A549 (cell line): ENCODE measurements at regions not wholly inside any gene's neighbourhood (a gene's known extent, or its start where the extent isn't known, plus 50 kb on each side); places are given as distances from the start of the nearest gene placed in this dataset.
"Not testable (repeated sequence)": the region's sequence is repeated elsewhere in the genome, so short reads cannot be mapped to it uniquely, and the experiment has no call there.

Source experiments
- ATAC-seq, 2 experiments: fragments of 200-7000 bp in 1 of 2; fragments of >200 bp in 1 of 2; cut with Nextera tagmentation in 1 of 2; cut with Tn5 transposase in 1 of 2; 3 replicates each; pipeline versions ENCODE4 v1.8.0 to v1.9.1; 2018 to 2020; ENCODE audit warnings: mild to moderate bottlenecking in 1 of 2, moderate library complexity in 1 of 2
- CTCF ChIA-PET: fragments of 300-600 bp; sonication (Branson Sonifier 250); formaldehyde crosslinking; extraction: SDS; loops from one replicate; lab custom pipeline; 2021; ENCODE audit warnings: antibody characterized with exemption, inconsistent platforms; lab: Yijun Ruan, JAX
- POLR2A ChIA-PET: fragments of 350-600 bp; formaldehyde crosslinking; extraction: SDS; loops from one replicate; lab custom pipeline; 2021; ENCODE audit warnings: antibody characterized with exemption, inconsistent platforms; lab: Yijun Ruan, JAX
- DNase-seq, 2 experiments: peaks; one replicate each; pipeline versions ENCODE4 v3.0.0 to v3.0.0-alpha.2; 2011 to 2016; ENCODE audit warnings: low read depth in 1 of 2, low spot score in 1 of 2
- FAIRE-seq: peaks from 2 replicates; lab custom pipeline; 2011; peaks lifted over from hg19 to GRCh38; lab: Jason Lieb, UNC
- H3K27ac ChIP-seq, 2 experiments: fragments of >200 bp; sonication (Bioruptor Twin); formaldehyde crosslinking; 3 replicates each; pipeline ENCODE4 v1.5.1; 2016 to 2017
- H3K4me1 ChIP-seq: fragments of >200 bp; sonication (Bioruptor Twin); formaldehyde crosslinking; 3 replicates; pipeline ENCODE4 v1.6.1; 2016
- H3K4me2 ChIP-seq: fragments of >200 bp; sonication (Bioruptor Twin); formaldehyde crosslinking; 3 replicates; pipeline ENCODE4 v1.6.1; 2016
- H3K4me3 ChIP-seq: fragments of >200 bp; sonication (Bioruptor Twin); formaldehyde crosslinking; 3 replicates; pipeline ENCODE4 v1.5.1; 2016
- H3K9me3 ChIP-seq: fragments of >200 bp; sonication (Bioruptor Twin); formaldehyde crosslinking; 3 replicates; pipeline ENCODE4 v1.6.1; 2016
- CBX2 ChIP-seq: fragments of 200-600 bp; sonication (generic); IDR thresholded peaks from 2 replicates; pipeline ENCODE4 v1.6.1; 2016; ENCODE audit warnings: low read depth, mild to moderate bottlenecking, borderline replicate concordance
- CHD2 ChIP-seq: fragments of 150-350 bp; IDR thresholded peaks from 2 replicates; pipeline ENCODE4 v1.6.1; 2014; ENCODE audit warnings: low read length; ENCODE audit not compliant: partially characterized antibody
- CHD4 ChIP-seq: fragments of 200-600 bp; sonication (generic); IDR thresholded peaks from 2 replicates; pipeline ENCODE4 v1.6.1; 2016; ENCODE audit warnings: antibody characterized with exemption, mild to moderate bottlenecking, borderline replicate concordance
- ESRRA ChIP-seq: fragments of 150-350 bp; IDR thresholded peaks from 2 replicates; pipeline ENCODE4 v1.6.1; 2014; ENCODE audit warnings: mild to moderate bottlenecking, low read length, borderline replicate concordance
- FOXS1 ChIP-seq: fragments of 250-450 bp; sonication (Bioruptor Pico); IDR thresholded peaks from 2 replicates; pipeline ENCODE4 v1.5.0; 2020; ENCODE audit warnings: mild to moderate bottlenecking, moderate library complexity
- HOXA7 ChIP-seq: fragments of 250-450 bp; sonication (Bioruptor Pico); IDR thresholded peaks from 2 replicates; pipeline ENCODE4 v1.5.0; 2020; ENCODE audit warnings: mild to moderate bottlenecking, moderate library complexity
- HOXB5 ChIP-seq: fragments of 250-450 bp; sonication (Bioruptor Pico); IDR thresholded peaks from 2 replicates; pipeline ENCODE4 v1.5.0; 2020; ENCODE audit warnings: mild to moderate bottlenecking, moderate library complexity
- MAFK ChIP-seq: fragments of 450-650 bp; IDR thresholded peaks from 2 replicates; pipeline ENCODE4 v1.6.1; 2014; ENCODE audit not compliant: partially characterized antibody
- MAZ ChIP-seq: fragments of 150-350 bp; IDR thresholded peaks from 2 replicates; pipeline ENCODE4 v1.6.1; 2014; ENCODE audit warnings: antibody characterized with exemption, low read depth, low read length, borderline replicate concordance
- NFE2L2 ChIP-seq: fragments of 150-350 bp; conservative IDR thresholded peaks from 2 replicates; pipeline ENCODE4 v1.6.1; 2014; ENCODE audit warnings: low read length
- NPAS2 ChIP-seq: fragments of 250-450 bp; sonication (Bioruptor Pico); IDR thresholded peaks from 2 replicates; pipeline ENCODE4 v1.8.0; 2022; ENCODE audit warnings: mild to moderate bottlenecking, moderate library complexity, borderline replicate concordance
- NR3C1 ChIP-seq: fragments of >200 bp; sonication (Bioruptor Twin); formaldehyde crosslinking; IDR thresholded peaks from 3 replicates; pipeline ENCODE4 v1.6.1; 2017
- RAD21 ChIP-seq, 2 experiments: fragments of >200 bp in 1 of 2; sonication (Bioruptor Twin) in 1 of 2; formaldehyde crosslinking in 1 of 2; IDR thresholded peaks in 1 of 2; conservative IDR thresholded peaks in 1 of 2; 2 replicates in 1 of 2; 3 replicates in 1 of 2; pipeline ENCODE4 v1.6.1; 2012 to 2018; ENCODE audit warnings: inconsistent platforms in 1 of 2
- RNF2 ChIP-seq: fragments of 200-600 bp; sonication (generic); IDR thresholded peaks from 2 replicates; pipeline ENCODE4 v1.6.1; 2016; ENCODE audit warnings: low read depth, mild to moderate bottlenecking, antibody characterized with exemption, moderate library complexity, borderline replicate concordance
- SMC3 ChIP-seq: fragments of >200 bp; sonication (Bioruptor Twin); formaldehyde crosslinking; IDR thresholded peaks from 3 replicates; pipeline ENCODE4 v1.6.1; 2018; ENCODE audit warnings: inconsistent platforms
- TFCP2L1 ChIP-seq: fragments of 250-450 bp; sonication (Bioruptor Pico); IDR thresholded peaks from 2 replicates; pipeline ENCODE4 v1.5.0; 2021; ENCODE audit warnings: mild to moderate bottlenecking
- ZC3H11A ChIP-seq: fragments of 450-650 bp; IDR thresholded peaks from 2 replicates; pipeline ENCODE4 v1.6.1; 2014; ENCODE audit warnings: antibody characterized with exemption, mild to moderate bottlenecking
- WGBS: methylation state at CpG from one replicate; pipeline ENCODE4 v1.1.6; 2017; ENCODE audit errors: missing lambda C conversion rate; 5-methylcytosine and 5-hydroxymethylcytosine counted together
- TF ChIP-seq, protein P1 (sequence below): fragments of >200 bp; sonication (Bioruptor Twin); formaldehyde crosslinking; IDR thresholded peaks from 2 replicates; pipeline ENCODE4 v1.6.1; 2016
- TF ChIP-seq, protein P2 (sequence below): fragments of 250-450 bp; sonication (Bioruptor Pico); IDR thresholded peaks from 2 replicates; pipeline ENCODE4 v1.5.0; 2020; ENCODE audit warnings: low read depth, mild to moderate bottlenecking, moderate library complexity
- TF ChIP-seq, protein P3 (sequence below): fragments of >200 bp; sonication (Bioruptor Twin); formaldehyde crosslinking; IDR thresholded peaks from 3 replicates; pipeline ENCODE4 v1.5.1; 2016
- TF ChIP-seq, protein P4 (sequence below): fragments of 200-600 bp; sonication (generic); IDR thresholded peaks from 2 replicates; pipeline ENCODE4 v1.6.1; 2016; ENCODE audit warnings: antibody characterized with exemption, mild to moderate bottlenecking, moderate library complexity

DNA sequence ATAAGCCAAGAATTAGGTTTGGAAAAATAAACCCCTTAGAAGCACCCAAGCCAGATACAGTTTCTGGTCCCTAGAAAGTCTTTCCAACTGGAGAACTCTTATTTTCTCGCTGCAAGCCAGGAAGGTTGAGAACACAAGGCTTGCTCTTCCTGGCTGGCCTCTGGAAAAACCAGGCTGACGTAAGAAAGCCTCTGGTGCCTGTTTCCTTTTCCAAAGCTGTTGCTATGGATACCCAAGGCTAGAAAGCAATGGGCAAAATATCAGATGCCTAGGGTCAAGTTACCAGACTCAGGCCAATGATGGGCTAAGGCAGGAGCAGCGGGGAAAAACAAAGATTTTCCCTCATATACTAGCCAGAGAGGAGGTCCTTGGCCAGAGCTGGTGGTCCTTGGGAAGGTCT is 281.6 kb downstream of the KLHL13 start:
- FAIRE-seq, result no peak
- no peak overlapping the region for H3K27ac ChIP-seq
- 0% methylated on average over 2 of the region's 3 CpGs for WGBS
- TF ChIP-seq SMC3 (no peak), HOXA7 (CRISPR knock-in tag) (no peak), ZC3H11A (no peak), HOXB5 (CRISPR knock-in tag) (no peak), NR3C1 (no peak), RAD21 (conservative IDR thresholded peaks at IDR 0.05 in 1 of 2, IDR thresholded peaks at IDR 0.05 in 1 of 2) (no peak), ESRRA (no peak)
- ATAC-seq, result no peak
- no peak overlapping the region for H3K4me3 ChIP-seq
- no peak for DNase-seq
- H3K4me1 ChIP-seq, result no peaks in the 10 kb centered on the region
- H3K4me2 ChIP-seq, result no peak overlapping the region
- no peaks in the 10 kb centered on the region for H3K9me3 ChIP-seq
- POLR2A ChIA-PET, result no interaction called here
- CTCF ChIA-PET, result interaction anchor here (1.0 kb wide), 1 partner anchor 825 kb away, joined by 3 read pairs; no protein-coding TSS in a partner anchor

DNA sequence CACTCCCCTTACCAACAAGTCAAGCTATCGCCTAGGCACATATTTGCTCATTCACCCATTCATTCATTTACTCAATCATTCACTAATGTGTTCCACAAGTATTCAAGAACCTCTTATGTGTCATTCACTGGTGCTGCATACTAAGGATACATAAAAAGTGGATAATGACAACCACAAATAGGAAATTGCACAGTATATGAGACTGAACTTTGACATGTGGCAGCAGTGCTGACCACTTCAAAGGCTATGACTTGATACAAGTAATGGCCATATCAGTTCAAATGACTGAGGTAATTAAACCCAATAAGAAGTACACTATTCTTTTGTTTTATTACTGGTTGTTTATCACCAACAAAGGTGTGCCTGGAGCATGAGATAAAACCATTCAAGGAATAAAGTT is 282.5 kb downstream of the KLHL13 start:
- ChIA-PET CTCF (no interaction called here), POLR2A (no interaction called here)
- no peak overlapping the region for H3K4me3 ChIP-seq
- no peak overlapping the region for H3K27ac ChIP-seq
- ATAC-seq (no peak), FAIRE-seq (no peak), DNase-seq (no peak)
- no peaks in the 10 kb centered on the region for H3K4me1 ChIP-seq
- H3K9me3 ChIP-seq, result no peaks in the 10 kb centered on the region
- WGBS, result 0% methylated on average over 1 of the region's 1 CpG
- TF ChIP-seq NFE2L2, result no peak
- H3K4me2 ChIP-seq, result no peak overlapping the region

DNA sequence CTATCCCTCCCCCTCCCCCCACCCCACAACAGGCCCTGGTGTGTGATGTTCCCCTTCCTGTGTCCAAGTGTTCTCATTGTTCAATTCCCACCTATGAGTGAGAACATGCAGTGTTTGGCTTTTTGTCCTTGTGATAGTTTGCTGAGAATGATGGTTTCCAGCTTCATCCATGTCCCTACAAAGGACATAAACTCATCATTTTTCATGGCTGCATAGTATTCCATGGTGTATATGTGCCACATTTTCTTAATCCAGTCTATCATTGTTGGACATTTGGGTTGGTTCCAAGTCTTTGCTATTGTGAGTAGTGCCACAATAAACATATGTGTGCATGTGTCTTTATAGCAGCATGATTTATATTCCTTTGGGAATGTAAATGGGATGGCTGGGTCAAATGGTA is 295.1 kb downstream of the KLHL13 start:
- ATAC-seq, H3K4me1 ChIP-seq, FAIRE-seq, POLR2A ChIA-PET, H3K4me2 ChIP-seq, H3K9me3 ChIP-seq, H3K27ac ChIP-seq, DNase-seq, CTCF ChIA-PET, H3K4me3 ChIP-seq: not testable (repeated sequence)

DNA sequence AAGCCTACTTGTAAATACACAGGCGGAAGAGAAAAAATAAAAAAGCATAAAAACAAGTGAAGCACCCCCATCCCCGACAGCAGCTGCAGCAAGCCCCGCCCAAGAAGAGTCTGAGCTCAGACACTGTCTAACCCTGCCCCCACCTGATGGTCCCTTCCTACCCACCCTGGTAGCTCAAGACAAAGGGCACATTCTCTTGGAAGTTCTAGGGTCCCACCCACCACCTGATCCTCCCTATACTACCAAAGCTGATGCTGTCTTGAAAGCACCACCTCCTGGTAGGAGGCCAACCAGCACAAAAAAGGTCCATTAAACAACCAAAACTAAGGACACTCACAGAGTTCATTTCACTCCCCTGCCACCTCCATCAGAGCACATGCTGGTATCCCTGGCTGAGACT is 308.2 kb downstream of the KLHL13 start:
- no peak for FAIRE-seq
- no peak overlapping the region for H3K4me2 ChIP-seq
- POLR2A ChIA-PET, result no interaction called here
- DNase-seq, result no peak
- H3K4me3 ChIP-seq, result no peak overlapping the region
- no peaks in the 10 kb centered on the region for H3K4me1 ChIP-seq
- WGBS, result 5% methylated on average over 3 of the region's 3 CpGs
- H3K27ac ChIP-seq, result no peak overlapping the region
- TF ChIP-seq ESRRA, result no peak
- TF ChIP-seq, protein P1, sequence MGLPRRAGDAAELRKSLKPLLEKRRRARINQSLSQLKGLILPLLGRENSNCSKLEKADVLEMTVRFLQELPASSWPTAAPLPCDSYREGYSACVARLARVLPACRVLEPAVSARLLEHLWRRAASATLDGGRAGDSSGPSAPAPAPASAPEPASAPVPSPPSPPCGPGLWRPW, result no peak
- no peak for TF ChIP-seq CHD2
- no peak for TF ChIP-seq TFCP2L1 (CRISPR knock-in tag)
- no peak for TF ChIP-seq NPAS2 (CRISPR knock-in tag)
- TF ChIP-seq RNF2, result no peak
- TF ChIP-seq MAZ, result no peak
- no peak for TF ChIP-seq MAFK
- TF ChIP-seq, protein P2, sequence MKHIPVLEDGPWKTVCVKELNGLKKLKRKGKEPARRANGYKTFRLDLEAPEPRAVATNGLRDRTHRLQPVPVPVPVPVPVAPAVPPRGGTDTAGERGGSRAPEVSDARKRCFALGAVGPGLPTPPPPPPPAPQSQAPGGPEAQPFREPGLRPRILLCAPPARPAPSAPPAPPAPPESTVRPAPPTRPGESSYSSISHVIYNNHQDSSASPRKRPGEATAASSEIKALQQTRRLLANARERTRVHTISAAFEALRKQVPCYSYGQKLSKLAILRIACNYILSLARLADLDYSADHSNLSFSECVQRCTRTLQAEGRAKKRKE (CRISPR knock-in tag), result no peak
- CTCF ChIA-PET, result no interaction called here
- no peaks in the 10 kb centered on the region for H3K9me3 ChIP-seq
- no peak for ATAC-seq

DNA sequence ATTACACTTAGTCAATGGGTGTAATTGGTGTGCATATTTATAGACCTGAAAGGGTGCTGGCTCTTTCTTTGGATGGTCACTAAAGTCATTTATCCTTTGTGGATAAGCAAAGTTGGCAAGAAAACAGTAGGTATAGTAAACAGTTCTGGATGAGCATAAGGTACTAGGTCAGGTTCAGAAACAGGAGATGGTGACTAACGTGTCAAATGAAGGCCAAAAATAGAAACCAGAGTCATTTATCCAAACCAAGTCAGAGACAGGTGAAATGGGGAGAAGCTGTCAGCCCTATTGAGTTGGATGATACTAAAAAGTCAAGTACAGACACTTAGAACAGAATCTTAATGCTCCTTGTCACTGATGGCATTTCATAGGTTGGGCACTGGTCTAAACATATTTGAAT is 313.1 kb downstream of the KLHL13 start:
- ATAC-seq (no peak), DNase-seq (no peak), FAIRE-seq (no peak)
- ChIA-PET POLR2A (no interaction called here), CTCF (no interaction called here)
- 4% methylated on average over 1 of the region's 1 CpG for WGBS
- Histone ChIP-seq H3K4me2 (no peak overlapping the region), H3K4me1 (no peaks in the 10 kb centered on the region), H3K9me3 (no peaks in the 10 kb centered on the region), H3K4me3 (no peak overlapping the region), H3K27ac (no peak overlapping the region)
- TF ChIP-seq CHD4 (no peak), HOXA7 (CRISPR knock-in tag) (no peak), CBX2 (no peak), FOXS1 (CRISPR knock-in tag) (no peak), NPAS2 (CRISPR knock-in tag) (no peak)
- TF ChIP-seq, protein P3, sequence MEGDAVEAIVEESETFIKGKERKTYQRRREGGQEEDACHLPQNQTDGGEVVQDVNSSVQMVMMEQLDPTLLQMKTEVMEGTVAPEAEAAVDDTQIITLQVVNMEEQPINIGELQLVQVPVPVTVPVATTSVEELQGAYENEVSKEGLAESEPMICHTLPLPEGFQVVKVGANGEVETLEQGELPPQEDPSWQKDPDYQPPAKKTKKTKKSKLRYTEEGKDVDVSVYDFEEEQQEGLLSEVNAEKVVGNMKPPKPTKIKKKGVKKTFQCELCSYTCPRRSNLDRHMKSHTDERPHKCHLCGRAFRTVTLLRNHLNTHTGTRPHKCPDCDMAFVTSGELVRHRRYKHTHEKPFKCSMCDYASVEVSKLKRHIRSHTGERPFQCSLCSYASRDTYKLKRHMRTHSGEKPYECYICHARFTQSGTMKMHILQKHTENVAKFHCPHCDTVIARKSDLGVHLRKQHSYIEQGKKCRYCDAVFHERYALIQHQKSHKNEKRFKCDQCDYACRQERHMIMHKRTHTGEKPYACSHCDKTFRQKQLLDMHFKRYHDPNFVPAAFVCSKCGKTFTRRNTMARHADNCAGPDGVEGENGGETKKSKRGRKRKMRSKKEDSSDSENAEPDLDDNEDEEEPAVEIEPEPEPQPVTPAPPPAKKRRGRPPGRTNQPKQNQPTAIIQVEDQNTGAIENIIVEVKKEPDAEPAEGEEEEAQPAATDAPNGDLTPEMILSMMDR, result no peak
- TF ChIP-seq, protein P1, result no peak
- TF ChIP-seq, protein P4, sequence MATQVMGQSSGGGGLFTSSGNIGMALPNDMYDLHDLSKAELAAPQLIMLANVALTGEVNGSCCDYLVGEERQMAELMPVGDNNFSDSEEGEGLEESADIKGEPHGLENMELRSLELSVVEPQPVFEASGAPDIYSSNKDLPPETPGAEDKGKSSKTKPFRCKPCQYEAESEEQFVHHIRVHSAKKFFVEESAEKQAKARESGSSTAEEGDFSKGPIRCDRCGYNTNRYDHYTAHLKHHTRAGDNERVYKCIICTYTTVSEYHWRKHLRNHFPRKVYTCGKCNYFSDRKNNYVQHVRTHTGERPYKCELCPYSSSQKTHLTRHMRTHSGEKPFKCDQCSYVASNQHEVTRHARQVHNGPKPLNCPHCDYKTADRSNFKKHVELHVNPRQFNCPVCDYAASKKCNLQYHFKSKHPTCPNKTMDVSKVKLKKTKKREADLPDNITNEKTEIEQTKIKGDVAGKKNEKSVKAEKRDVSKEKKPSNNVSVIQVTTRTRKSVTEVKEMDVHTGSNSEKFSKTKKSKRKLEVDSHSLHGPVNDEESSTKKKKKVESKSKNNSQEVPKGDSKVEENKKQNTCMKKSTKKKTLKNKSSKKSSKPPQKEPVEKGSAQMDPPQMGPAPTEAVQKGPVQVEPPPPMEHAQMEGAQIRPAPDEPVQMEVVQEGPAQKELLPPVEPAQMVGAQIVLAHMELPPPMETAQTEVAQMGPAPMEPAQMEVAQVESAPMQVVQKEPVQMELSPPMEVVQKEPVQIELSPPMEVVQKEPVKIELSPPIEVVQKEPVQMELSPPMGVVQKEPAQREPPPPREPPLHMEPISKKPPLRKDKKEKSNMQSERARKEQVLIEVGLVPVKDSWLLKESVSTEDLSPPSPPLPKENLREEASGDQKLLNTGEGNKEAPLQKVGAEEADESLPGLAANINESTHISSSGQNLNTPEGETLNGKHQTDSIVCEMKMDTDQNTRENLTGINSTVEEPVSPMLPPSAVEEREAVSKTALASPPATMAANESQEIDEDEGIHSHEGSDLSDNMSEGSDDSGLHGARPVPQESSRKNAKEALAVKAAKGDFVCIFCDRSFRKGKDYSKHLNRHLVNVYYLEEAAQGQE, result no peak
